Stimulated activated naive CD8-positive, alpha-beta T cell treated with anti-CD3 and anti-CD28 coated beads, Interleukin-15, Interleukin-2, amounts not matched to agents 100 U/mL and 50 U/mL, for 24 hours (primary cell): ENCODE measurements at regions not wholly inside any gene's neighbourhood (a gene's known extent, or its start where the extent isn't known, plus 50 kb on each side); places are given as distances from the start of the nearest gene placed in this dataset.
"Not testable (repeated sequence)": the region's sequence is repeated elsewhere in the genome, so short reads cannot be mapped to it uniquely, and the experiment has no call there.

Experiments
- ATAC-seq: fragments of 150-1000 bp; cut with Tn5 transposase; one replicate; pipeline ENCODE4 v1.10.0; 2021
- DNase-seq: peaks from one replicate; pipeline ENCODE4 v3.0.0; 2021

- ATAC-seq, DNase-seq: not testable (repeated sequence)
These were observed 83.1 kb upstream of the GOLGA6L4 start for GRCh38 chr15:84152381-84152979.

- not testable (repeated sequence) for DNase-seq, ATAC-seq
These were observed 81.9 kb upstream of the GOLGA6L4 start for GRCh38 chr15:84153655-84154140.

GRCh38 chr15:84154314-84154713 is 81.3 kb upstream of the GOLGA6L4 start:
- DNase-seq, ATAC-seq: not testable (repeated sequence)

DNA sequence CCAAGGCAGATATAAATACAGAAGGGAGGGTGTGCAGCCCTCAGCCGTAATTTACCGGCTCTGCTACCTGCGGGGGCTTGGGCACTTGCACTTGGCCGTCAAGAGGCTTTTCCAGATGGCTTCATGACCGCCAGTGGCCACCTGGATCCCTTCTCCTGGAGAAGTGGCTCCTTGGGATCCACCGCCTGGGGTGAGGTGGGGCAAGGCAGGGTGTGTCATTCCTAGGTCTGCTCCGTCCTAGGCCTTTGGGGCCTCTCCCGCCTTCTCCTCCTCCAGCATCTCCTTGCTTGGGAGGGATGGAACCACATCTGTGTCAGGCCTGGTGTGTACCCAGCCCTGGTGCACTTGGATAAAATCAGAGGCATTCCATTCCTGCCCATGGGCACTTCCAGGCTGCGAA is 80.8 kb upstream of the GOLGA6L4 start:
- not testable (repeated sequence) for DNase-seq, ATAC-seq

- DNase-seq, ATAC-seq: not testable (repeated sequence)
These were observed 79.6 kb upstream of the GOLGA6L4 start for GRCh38 chr15:84155792-84156587.

DNA sequence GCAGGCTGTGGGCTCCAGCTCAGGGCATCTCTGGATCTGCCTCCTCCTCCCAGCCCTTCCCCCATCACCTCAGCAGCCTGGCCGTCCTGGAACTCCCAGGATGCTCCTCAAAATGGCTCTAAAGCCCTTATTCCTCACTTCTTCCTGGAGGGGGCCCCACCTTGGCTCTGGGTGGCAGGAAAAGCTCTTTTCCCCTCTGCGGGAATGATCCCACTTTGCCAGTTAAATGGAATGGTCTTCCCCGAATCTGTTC is 79.1 kb upstream of the GOLGA6L4 start:
- not testable (repeated sequence) for DNase-seq, ATAC-seq

- not testable (repeated sequence) for DNase-seq, ATAC-seq
These were observed 78.4 kb upstream of the GOLGA6L4 start for GRCh38 chr15:84157056-84157632.

DNA sequence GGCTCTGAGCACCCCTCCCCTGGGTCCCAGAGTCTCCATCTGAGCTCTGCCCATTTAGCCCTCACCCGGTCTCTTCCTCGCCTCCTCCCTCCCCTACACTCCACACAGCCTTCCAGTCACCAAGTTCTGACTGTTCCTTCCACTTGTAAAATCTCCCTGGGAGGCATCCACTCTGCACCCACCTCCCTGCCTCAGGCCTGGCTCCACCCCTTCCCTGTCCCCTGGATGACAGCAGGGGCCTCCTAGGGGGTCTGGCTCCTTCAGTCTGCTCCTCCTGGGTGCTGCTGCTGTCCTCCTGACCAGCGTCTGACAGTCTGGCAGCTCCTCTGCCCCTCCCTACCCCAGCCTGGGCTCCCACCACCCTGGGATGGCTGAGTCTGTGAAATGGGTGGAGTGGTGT is 77.7 kb upstream of the GOLGA6L4 start:
- DNase-seq, ATAC-seq: not testable (repeated sequence)

GRCh38 chr15:84159346-84160269 is 76.0 kb upstream of the GOLGA6L4 start:
- DNase-seq, ATAC-seq: not testable (repeated sequence)

- peak; percentile 40 for ATAC-seq
- not testable (repeated sequence) for DNase-seq
These were observed 70.9 kb upstream of the GOLGA6L4 start for GRCh38 chr15:84164423-84165292.

- ATAC-seq, DNase-seq: not testable (repeated sequence)
These were observed 65.5 kb upstream of the GOLGA6L4 start for GRCh38 chr15:84170029-84170428.

GRCh38 chr15:84173231-84173610 is 62.4 kb upstream of the GOLGA6L4 start:
- ATAC-seq = not testable (repeated sequence)

More at GRCh38 chr15:84173231-84173610, 62.4 kb upstream of the GOLGA6L4 start:
- not testable (repeated sequence) for DNase-seq
